Colonic mucosa (tissue), 4 donors: ENCODE measurements at regions not wholly inside any gene's neighbourhood (a gene's known extent, or its start where the extent isn't known, plus 50 kb on each side); places are given as distances from the start of the nearest gene placed in this dataset.

Experiments used
- DNase-seq: peaks from one replicate; pipeline ENCODE4 v3.0.0-alpha.2; 2020
- H3K27ac ChIP-seq: fragments of 200-600 bp; one replicate; pipeline ENCODE4 v1.8.0; 2021
- H3K27me3 ChIP-seq: fragments of 200-600 bp; one replicate; pipeline ENCODE4 v1.8.0; 2021
- H3K36me3 ChIP-seq: fragments of 200-600 bp; one replicate; pipeline ENCODE4 v1.8.0; 2021
- H3K4me1 ChIP-seq: fragments of 200-600 bp; one replicate; pipeline ENCODE4 v1.8.0; 2021; ENCODE audit warnings: mild to moderate bottlenecking
- H3K4me3 ChIP-seq: fragments of 200-600 bp; one replicate; pipeline ENCODE4 v1.8.0; 2021
- H3K9ac ChIP-seq, 2 donors: one replicate each; pipeline ENCODE4 v1.7.0; 2013; ENCODE audit warnings: control low read depth in 2 of 2, low read depth in 2 of 2, low read length in 2 of 2
- H3K9me3 ChIP-seq: fragments of 200-600 bp; one replicate; pipeline ENCODE4 v1.8.0; 2021
- CTCF ChIP-seq: fragments of 200-600 bp; IDR thresholded peaks from one replicate; pipeline ENCODE4 v1.8.0; 2022; ENCODE audit warnings: antibody characterized with exemption, mild to moderate bottlenecking
- intact Hi-C: fragments of 100-400 bp; cut with DNase I; formaldehyde crosslinking; loops from one replicate; pipeline ENCODE4 v1.14.1; 2022
- donor health status: healthy.
- donor health status: DM: no; HTN: no; CAD: no.
- donor health status: DM: no; HTN: no; CAD: no.

DNA sequence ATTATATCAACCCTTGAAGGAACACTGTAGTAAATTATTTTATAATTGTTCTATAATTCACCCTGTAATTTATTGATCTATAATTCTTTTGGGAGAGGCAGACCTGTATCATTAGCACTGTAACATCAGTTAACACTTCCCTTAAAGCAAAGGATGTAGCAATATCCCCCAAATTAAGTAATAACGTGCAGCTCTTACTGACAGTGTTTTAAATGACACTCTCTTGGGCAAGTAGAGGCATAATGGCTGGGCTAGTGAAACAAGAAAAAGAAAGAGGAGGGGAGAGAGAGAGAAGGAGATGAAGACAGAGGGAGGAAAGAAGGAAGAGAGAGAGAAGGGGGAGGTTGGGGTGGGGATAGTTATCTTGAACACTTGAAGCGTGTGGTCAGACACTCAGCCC, 161.0 kb upstream of the RNF32 start:
- H3K27ac ChIP-seq: no peak overlapping the region
- TF ChIP-seq CTCF: no peak
- H3K4me1 ChIP-seq: no peaks in the 10 kb centered on the region
- no peak overlapping the region for H3K4me3 ChIP-seq
- DNase-seq: no peak
- H3K36me3 ChIP-seq: no peaks in the 10 kb centered on the region
- H3K27me3 ChIP-seq: no peaks in the 10 kb centered on the region
- H3K9me3 ChIP-seq: no peaks in the 10 kb centered on the region
- no peak overlapping the region for H3K9ac ChIP-seq
- intact Hi-C loops: no loop called here

GRCh38 chr7:156478486-156478885, 162.1 kb upstream of the RNF32 start:
- H3K4me1 ChIP-seq: no peaks in the 10 kb centered on the region
- no peaks in the 10 kb centered on the region for H3K27me3 ChIP-seq
- no peaks in the 10 kb centered on the region for H3K9me3 ChIP-seq
- intact Hi-C loops: no loop called here
- no peak for DNase-seq
- no peaks in the 10 kb centered on the region for H3K36me3 ChIP-seq
- TF ChIP-seq CTCF: no peak
- no peak overlapping the region for H3K4me3 ChIP-seq
- H3K9ac ChIP-seq: no peak overlapping the region
- no peak overlapping the region for H3K27ac ChIP-seq

GRCh38 chr7:156475666-156476065, 164.9 kb upstream of the RNF32 start:
- no peak for TF ChIP-seq CTCF
- no peaks in the 10 kb centered on the region for H3K36me3 ChIP-seq
- H3K4me1 ChIP-seq: no peaks in the 10 kb centered on the region
- H3K9ac ChIP-seq: no peak overlapping the region
- no peaks in the 10 kb centered on the region for H3K9me3 ChIP-seq
- no peak for DNase-seq
- intact Hi-C loops: no loop called here
- H3K4me3 ChIP-seq: no peak overlapping the region
- H3K27ac ChIP-seq: no peak overlapping the region
- no peaks in the 10 kb centered on the region for H3K27me3 ChIP-seq

GRCh38 chr7:156475179-156475578, 165.4 kb upstream of the RNF32 start:
- H3K4me1 ChIP-seq: no peaks in the 10 kb centered on the region
- H3K9ac ChIP-seq: no peak overlapping the region
- DNase-seq: no peak
- no peaks in the 10 kb centered on the region for H3K36me3 ChIP-seq
- H3K9me3 ChIP-seq: no peaks in the 10 kb centered on the region
- no peak for TF ChIP-seq CTCF
- no peak overlapping the region for H3K27ac ChIP-seq
- intact Hi-C loops: no loop called here
- H3K27me3 ChIP-seq: no peaks in the 10 kb centered on the region
- H3K4me3 ChIP-seq: no peak overlapping the region

DNA sequence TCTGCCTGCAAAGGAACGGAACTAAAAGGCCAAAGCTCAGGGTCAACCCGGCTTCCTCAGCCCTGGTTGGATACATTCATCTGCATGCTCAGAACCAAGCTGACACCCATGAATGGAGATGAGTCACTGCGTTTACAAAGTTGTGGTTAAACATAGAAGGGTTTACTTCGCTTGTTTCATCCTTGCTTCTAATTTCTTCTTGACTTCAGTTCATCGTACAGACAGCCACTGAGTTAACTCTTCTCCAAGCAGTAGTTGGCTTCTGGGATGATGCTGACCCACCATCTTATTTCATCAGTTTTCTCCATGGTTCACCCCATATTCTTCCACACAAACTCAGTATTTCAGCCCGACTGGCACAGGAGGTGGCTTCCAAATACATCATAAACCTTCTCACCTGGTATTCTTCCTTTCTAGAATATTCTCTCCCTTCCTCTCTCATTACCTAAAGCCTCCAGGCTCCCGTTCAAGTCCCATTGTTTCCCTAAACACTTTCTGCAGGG, 166.3 kb upstream of the RNF32 start:
- Histone ChIP-seq H3K36me3 (no peaks in the 10 kb centered on the region), H3K4me3 (no peak overlapping the region), H3K9me3 (no peaks in the 10 kb centered on the region), H3K27me3 (no peaks in the 10 kb centered on the region), H3K9ac (no peak overlapping the region), H3K4me1 (no peaks in the 10 kb centered on the region), H3K27ac (no peak overlapping the region)
- no peak for TF ChIP-seq CTCF
- DNase-seq: no peak
- intact Hi-C loops: loop anchor here (5.0 kb wide), 2 partner anchors 662 to 677 kb away; partner anchors contain the start of gene SHH
